Astrocyte of the spinal cord (primary cell): ENCODE measurements at regions not wholly inside any gene's neighbourhood (a gene's known extent, or its start where the extent isn't known, plus 50 kb on each side); places are given as distances from the start of the nearest gene placed in this dataset.

Experiments used
- DNase-seq: peaks from one replicate; pipeline ENCODE4 v3.0.0; 2011; ENCODE audit warnings: low read depth, low spot score
- H3K4me3 ChIP-seq: 2 replicates; pipeline ENCODE4 v1.5.1; 2011; ENCODE audit warnings: low read depth, mild to moderate bottlenecking, low read length, moderate library complexity
- CTCF ChIP-seq: IDR thresholded peaks from 2 replicates; pipeline ENCODE4 v1.5.1; 2012; ENCODE audit warnings: low read depth, mild to moderate bottlenecking, low read length, inconsistent platforms
- in situ Hi-C: cut with HindIII; loops from 2 replicates; pipeline ENCODE4 v1.10.0; 2017; ENCODE audit warnings: low sequenced_read_pairs

DNA sequence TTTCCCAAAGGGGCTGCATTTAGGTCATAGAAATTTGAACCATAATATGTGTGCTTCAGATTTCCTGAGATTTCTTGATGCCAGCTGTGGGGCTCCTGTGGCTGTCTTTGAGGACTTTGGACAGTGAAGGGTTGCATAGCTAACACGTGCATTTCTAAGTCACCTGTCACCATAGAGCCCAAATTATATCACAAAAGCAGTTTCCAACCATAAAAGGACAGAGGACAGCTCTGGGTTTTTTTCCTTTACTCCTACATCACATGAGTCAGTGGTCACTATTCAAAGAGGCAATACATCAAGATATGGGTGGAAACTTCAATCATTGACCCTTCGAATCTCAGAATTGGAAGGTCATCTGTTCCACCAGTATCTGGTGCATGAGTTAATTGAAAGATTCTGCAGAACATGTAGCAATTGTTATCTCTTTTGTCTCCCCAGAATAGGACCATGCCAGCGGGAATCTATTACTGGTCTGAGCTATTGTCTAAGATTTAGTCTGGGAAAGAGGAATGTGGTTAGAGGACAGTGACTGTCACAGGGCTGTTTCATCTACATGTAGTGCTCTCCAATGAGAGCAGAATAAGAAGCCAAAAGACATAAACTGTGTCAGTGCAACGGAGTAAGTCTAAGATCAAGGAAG, 133.5 kb downstream of the AASDH start:
- DNase-seq, result no peak
- in situ Hi-C loops, result no loop called here
- no peak overlapping the region for H3K4me3 ChIP-seq
- no peak for TF ChIP-seq CTCF

DNA sequence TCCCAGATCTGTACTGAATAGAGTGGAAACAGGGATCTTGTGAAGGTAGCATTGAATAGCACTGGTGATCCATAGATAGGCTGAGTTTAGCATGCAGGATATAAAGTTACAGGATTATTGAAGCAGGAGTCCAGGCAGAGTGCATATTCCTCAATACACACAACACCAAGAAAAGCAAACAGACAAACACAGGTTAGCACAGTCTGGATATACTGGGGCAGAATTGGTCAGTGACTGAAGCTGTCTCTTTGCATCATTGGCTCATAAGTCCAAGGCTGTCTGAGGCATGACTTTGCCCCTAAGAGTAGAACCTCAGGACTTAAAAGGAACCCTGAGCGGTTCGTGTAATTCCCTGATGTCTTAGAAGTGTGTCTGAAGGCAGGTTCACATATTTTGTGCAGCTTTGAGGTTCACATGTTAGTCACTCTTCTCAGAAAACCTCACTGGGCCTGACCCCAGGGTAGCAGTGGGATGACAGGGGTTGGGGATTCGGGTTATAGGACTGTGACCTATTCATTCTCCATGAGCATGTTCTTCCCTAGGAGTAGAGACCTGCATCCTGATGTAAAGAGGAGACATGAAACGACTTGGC, 134.6 kb downstream of the AASDH start:
- no peak overlapping the region for H3K4me3 ChIP-seq
- no peak for DNase-seq
- no peak for TF ChIP-seq CTCF
- in situ Hi-C loops, result no loop called here

GRCh38 chr4:56251556-56251955, 135.7 kb downstream of the AASDH start:
- in situ Hi-C loops, result no loop called here

GRCh38 chr4:56250776-56251175, 136.5 kb downstream of the AASDH start:
- H3K4me3 ChIP-seq, result no peak overlapping the region
- no peak for TF ChIP-seq CTCF
- in situ Hi-C loops, result no loop called here
- DNase-seq, result no peak

More at GRCh38 chr4:56251556-56251955, 135.7 kb downstream of the AASDH start:
- TF ChIP-seq CTCF, result no peak
- no peak for DNase-seq
- no peak overlapping the region for H3K4me3 ChIP-seq

- no peak overlapping the region for H3K4me3 ChIP-seq
- in situ Hi-C loops, result no loop called here
- DNase-seq, result no peak
- TF ChIP-seq CTCF, result no peak
Measured at GRCh38 chr4:56247646-56248045, 139.6 kb downstream of the AASDH start.

GRCh38 chr4:56246233-56246610, 141.1 kb downstream of the AASDH start:
- in situ Hi-C loops, result no loop called here
- H3K4me3 ChIP-seq, result no peak overlapping the region
- no peak for TF ChIP-seq CTCF
- DNase-seq, result no peak
